ENCODE measurements at regions not wholly inside any gene's neighbourhood (a gene's known extent, or its start where the extent isn't known, plus 50 kb on each side); places are given as distances from the start of the nearest gene placed in this dataset.

- TF ChIP-seq POLR2A (IDR thresholded peaks at IDR 0.05; ENCODE audit: low read depth, low read length) (no peak), POU2F2 (IDR thresholded peaks at IDR 0.05; ENCODE audit: low read depth, low read length) (no peak), SPI1 (IDR thresholded peaks at IDR 0.05; ENCODE audit: low read depth, low read length) (no peak), POLR2AphosphoS5 (IDR thresholded peaks at IDR 0.05; ENCODE audit: low read depth, low read length) (no peak), TAF1 (IDR thresholded peaks at IDR 0.05; ENCODE audit: low read depth, low read length) (no peak), PAX5 (IDR thresholded peaks at IDR 0.05; ENCODE audit: insufficient read depth, low read length, severe bottlenecking) (no peak)
These were observed 292.6 kb upstream of the CDH11 start for GRCh38 chr16:65414284-65414984.
